Gastroesophageal sphincter (tissue), 2 donors: ENCODE measurements at regions not wholly inside any gene's neighbourhood (a gene's known extent, or its start where the extent isn't known, plus 50 kb on each side); places are given as distances from the start of the nearest gene placed in this dataset.

Experiments
- POLR2A ChIP-seq, 2 donors: fragments of 450-650 bp; IDR thresholded peaks; one replicate each; pipeline ENCODE4 v1.6.1; 2017; ENCODE audit warnings: antibody characterized with exemption in 2 of 2, mild to moderate bottlenecking in 2 of 2, moderate library complexity in 1 of 2
- POLR2AphosphoS5 ChIP-seq: sonication (generic); formaldehyde crosslinking; IDR thresholded peaks from one replicate; pipeline ENCODE4 v1.6.1; 2017; ENCODE audit warnings: antibody characterized with exemption

GRCh38 chr21:41678016-41678923 lies 88.6 kb downstream of the RIPK4 start:
- TF ChIP-seq POLR2AphosphoS5 (no peak), POLR2A (IDR thresholded peaks at IDR 0.05) (no peak)
